ENCODE measurements at regions not wholly inside any gene's neighbourhood (a gene's known extent, or its start where the extent isn't known, plus 50 kb on each side); places are given as distances from the start of the nearest gene placed in this dataset.
A peak's percentile ranks its signal among the peaks of the same experiment; 100 is the strongest.
"Not testable (repeated sequence)": the region's sequence is repeated elsewhere in the genome, so short reads cannot be mapped to it uniquely, and the experiment has no call there.

DNA sequence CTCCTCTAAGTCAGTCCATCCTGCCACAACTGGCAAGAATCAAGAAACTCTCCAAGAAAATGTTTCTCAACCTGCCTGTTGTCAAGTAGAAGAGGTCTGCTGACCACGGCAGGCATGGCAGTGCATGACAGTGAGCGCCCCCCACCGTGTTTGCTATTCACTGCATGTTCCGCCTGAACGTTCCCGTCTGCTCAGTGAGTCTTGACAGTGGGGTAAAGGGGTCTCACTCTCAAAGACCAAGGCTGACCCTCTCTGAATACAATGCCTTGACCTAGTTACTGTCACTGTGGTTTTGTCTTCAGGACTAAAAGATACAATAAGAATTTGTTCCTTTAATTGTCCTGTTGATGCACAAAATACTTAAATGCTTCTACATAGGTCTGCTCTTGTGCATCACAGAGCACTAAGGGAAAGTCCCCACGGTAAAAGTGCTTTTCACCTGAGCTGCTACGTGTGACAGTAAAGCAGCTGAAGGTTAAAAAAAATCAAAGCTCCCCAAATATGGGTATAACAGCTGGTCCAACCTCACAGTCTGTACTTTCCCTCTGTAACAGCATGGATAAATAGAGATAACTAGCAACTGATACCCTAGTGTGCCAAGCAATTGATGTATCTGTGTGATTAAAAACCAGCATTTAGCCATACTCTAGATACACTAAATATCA is 555.8 kb upstream of the ZNF337 start:
- Mint-ChIP-seq H3K27ac (peak overlapping the region; percentile 24), H3K4me1 (ENCODE audit: low read depth) (peaks cover 13% of the 10 kb centered on the region)
- H3K36me3 Mint-ChIP-seq; H3K9me3 Mint-ChIP-seq (ENCODE audit: low read depth); H3K4me3 Mint-ChIP-seq; H3K27me3 Mint-ChIP-seq: not testable (repeated sequence)

DNA sequence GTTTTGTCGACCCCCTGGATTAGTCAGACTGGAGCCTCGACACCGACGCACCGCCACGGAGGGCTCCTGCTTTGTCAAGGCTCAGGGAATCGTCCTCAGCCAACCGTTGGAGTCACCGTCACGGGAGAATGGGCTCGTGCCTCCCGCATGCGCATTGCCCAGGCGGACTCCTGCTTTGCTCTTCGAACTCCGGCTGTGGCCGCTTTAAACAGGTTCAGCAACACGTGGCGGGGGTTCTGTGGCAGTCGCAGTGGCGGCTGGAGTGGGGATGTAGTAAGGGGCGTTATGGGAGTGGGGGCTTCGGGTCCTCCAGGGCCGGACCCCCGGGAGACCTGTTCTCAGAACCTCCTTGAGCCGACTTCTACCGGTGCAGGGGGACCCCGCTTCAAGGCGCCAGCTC is 554.7 kb upstream of the ZNF337 start:
- not testable (repeated sequence) for H3K27me3 Mint-ChIP-seq; H3K4me3 Mint-ChIP-seq; H3K36me3 Mint-ChIP-seq; H3K27ac Mint-ChIP-seq; H3K9me3 Mint-ChIP-seq (ENCODE audit: low read depth)
- H3K4me1 Mint-ChIP-seq (ENCODE audit: low read depth): peaks cover 13% of the 10 kb centered on the region

DNA sequence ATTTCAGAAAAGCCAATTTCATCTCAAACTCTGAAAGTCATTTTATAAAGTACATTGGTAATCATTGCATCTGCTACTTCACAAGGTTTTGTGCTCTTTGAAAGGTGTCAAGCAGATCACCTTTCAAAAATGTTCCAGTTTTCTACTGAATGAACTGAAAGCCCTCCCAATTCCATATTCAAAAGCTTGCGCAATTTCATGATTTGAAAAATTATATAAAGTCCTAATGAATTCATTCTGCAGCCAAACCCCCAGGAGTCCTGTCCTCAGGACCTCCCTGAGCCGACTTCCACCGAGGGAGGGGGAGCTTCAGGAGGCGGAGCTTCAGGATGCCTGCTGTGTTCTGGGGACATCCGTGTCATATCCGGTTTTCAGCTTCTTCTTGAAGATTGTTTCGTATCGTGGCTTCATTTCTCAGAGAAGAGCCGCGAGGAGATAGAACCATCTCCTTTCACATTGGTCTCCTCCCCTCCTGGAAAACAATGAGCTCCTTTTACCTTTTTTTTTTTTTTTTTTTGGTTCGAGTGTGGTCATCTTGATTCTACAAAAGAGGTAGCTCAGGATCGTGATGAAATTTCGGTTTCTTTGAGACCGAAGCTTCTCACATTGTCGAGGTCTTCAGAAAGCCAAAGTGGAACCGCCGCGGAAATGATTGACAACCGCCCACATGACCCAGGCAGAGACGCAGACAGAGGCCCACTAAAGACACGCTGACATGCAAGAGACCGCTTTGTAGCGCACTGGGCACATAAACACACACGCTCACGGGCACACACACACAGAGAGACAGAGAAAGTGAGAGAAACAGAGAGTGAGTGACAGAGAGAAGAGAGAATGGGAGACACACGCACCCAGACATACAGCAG is 553.8 kb upstream of the ZNF337 start:
- H3K9me3 Mint-ChIP-seq (ENCODE audit: low read depth); H3K36me3 Mint-ChIP-seq; H3K27me3 Mint-ChIP-seq; H3K27ac Mint-ChIP-seq; H3K4me3 Mint-ChIP-seq: not testable (repeated sequence)
- H3K4me1 Mint-ChIP-seq (ENCODE audit: low read depth): peaks cover 13% of the 10 kb centered on the region

DNA sequence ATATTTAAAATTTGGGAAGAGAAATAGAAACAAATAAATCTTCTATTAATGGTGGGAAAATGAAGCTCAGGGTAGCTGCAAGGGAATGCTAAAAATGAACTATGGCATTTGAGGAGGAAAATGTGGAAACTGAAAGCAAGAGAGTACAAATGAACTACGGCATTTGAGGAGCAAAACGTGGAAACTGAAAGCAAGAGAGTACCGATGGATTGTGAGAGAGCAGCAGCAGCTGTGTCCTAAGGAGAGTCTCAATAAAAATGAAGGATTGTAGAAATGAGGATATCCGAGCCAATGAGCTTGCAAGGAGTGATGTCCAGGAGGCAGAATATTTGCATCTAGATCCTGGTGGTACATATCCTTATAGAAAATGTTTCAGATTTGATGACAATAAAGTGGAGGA is 547.1 kb upstream of the ZNF337 start:
- H3K4me1 Mint-ChIP-seq (ENCODE audit: low read depth): no peaks in the 10 kb centered on the region
- no peaks in the 10 kb centered on the region for H3K36me3 Mint-ChIP-seq
- no peaks in the 10 kb centered on the region for H3K27me3 Mint-ChIP-seq
- no peak overlapping the region for H3K4me3 Mint-ChIP-seq
- H3K27ac Mint-ChIP-seq: no peak overlapping the region
- H3K9me3 Mint-ChIP-seq (ENCODE audit: low read depth): peaks cover 4% of the 10 kb centered on the region

DNA sequence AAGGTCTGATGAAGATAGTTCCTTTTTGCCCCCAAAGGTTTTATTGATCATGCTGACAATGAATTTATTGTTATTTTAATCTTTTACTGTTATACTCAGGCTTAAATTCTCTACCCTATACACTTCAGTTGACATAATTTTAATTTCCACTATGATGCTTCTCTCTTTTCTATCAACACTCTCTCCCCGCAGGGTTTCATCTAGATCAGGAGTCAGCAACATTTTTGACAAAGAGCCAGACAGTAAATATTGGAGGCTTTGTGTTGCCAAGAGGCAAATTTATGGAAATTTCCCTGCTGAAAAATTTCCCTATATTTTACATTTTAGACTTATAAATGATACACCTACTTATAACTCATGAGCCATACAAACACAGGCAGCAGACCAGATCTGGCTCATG is 524.0 kb upstream of the ZNF337 start:
- not testable (repeated sequence) for H3K27ac Mint-ChIP-seq; H3K36me3 Mint-ChIP-seq; H3K4me1 Mint-ChIP-seq (ENCODE audit: low read depth); H3K4me3 Mint-ChIP-seq; H3K27me3 Mint-ChIP-seq; H3K9me3 Mint-ChIP-seq (ENCODE audit: low read depth)

DNA sequence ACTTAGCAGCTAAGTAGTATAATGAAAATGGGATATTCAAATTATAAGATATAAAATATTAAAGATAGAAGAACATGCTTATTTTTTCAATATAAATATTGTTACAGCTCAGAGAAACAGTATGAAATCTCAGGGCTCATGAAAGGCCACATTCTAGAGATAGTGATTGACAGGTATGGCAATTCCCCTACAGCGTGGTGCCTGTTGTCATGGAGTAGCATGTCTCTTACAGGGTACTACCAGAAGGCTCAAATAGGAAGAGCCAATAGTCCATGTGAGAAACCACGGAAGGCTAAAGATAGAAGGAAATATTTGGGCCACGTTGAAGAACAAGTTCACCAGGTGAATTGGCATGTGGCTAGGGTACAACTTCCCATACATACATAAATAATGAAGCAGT is 522.9 kb upstream of the ZNF337 start:
- H3K36me3 Mint-ChIP-seq; H3K9me3 Mint-ChIP-seq (ENCODE audit: low read depth); H3K4me3 Mint-ChIP-seq; H3K27ac Mint-ChIP-seq; H3K27me3 Mint-ChIP-seq: not testable (repeated sequence)
- peaks cover 10% of the 10 kb centered on the region for H3K4me1 Mint-ChIP-seq (ENCODE audit: low read depth)

DNA sequence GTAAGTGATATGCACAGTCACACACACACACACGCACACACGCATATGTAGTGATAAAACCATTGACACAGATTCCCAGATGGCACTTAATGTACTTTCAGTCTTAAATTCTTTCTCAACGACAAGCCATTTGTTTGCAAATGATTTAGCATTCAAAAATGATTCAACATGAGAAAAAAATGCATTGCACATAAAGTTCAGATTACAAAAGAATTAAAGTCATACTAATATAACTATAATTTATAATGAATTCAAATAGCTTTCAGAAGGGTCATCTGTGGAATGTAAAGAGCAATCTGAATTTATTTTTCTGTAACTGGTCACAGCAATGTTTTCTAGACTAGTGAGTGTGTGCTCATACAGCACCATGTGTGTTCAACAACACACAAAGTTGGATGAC is 521.6 kb upstream of the ZNF337 start:
- Mint-ChIP-seq H3K27me3 (no peaks in the 10 kb centered on the region), H3K4me1 (ENCODE audit: low read depth) (peaks cover 10% of the 10 kb centered on the region), H3K27ac (no peak overlapping the region), H3K4me3 (no peak overlapping the region), H3K36me3 (peaks cover 5% of the 10 kb centered on the region), H3K9me3 (ENCODE audit: low read depth) (peaks cover 4% of the 10 kb centered on the region)

DNA sequence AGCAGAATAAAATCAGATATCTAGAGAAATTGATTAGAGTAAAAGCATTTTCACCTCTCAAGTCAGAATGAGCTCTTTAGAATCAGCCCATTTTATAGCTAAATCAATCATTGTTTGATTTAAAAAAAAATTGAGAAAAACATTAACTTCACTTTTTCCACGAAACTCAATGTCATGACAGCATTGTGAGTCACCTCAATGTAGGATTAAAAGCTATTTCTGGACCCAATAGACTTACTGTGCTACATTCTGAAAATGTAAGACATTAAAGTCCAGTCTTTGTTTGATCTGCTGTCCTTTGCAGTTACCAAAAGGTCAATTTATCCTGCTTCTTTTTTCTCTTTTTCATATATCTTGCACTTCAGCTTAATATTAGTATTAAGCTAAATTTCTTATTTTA is 519.4 kb upstream of the ZNF337 start:
- H3K27ac Mint-ChIP-seq: no peak overlapping the region
- H3K4me3 Mint-ChIP-seq: no peak overlapping the region
- H3K36me3 Mint-ChIP-seq: peaks cover 5% of the 10 kb centered on the region
- H3K9me3 Mint-ChIP-seq (ENCODE audit: low read depth): peaks cover 4% of the 10 kb centered on the region
- H3K4me1 Mint-ChIP-seq (ENCODE audit: low read depth): peaks cover 19% of the 10 kb centered on the region
- H3K27me3 Mint-ChIP-seq: no peaks in the 10 kb centered on the region

DNA sequence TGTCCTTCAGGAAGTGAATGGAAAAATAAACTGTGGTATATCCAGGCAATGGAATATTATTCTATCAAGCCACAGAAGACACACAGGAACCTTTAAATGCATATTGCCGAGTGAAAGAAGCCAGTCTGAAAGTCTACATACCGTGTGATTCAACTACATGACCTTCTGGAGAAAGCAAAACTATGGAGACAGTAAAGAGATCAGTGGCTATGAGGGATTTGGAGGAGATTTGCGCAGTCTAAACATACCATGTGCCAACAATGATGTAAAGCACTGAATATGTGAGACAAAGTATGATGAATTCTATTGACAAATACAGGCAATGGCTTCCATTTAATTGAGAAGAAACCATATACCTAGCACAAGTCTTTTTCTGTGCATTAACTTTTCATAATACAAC is 518.3 kb upstream of the ZNF337 start:
- peaks cover 4% of the 10 kb centered on the region for H3K9me3 Mint-ChIP-seq (ENCODE audit: low read depth)

DNA sequence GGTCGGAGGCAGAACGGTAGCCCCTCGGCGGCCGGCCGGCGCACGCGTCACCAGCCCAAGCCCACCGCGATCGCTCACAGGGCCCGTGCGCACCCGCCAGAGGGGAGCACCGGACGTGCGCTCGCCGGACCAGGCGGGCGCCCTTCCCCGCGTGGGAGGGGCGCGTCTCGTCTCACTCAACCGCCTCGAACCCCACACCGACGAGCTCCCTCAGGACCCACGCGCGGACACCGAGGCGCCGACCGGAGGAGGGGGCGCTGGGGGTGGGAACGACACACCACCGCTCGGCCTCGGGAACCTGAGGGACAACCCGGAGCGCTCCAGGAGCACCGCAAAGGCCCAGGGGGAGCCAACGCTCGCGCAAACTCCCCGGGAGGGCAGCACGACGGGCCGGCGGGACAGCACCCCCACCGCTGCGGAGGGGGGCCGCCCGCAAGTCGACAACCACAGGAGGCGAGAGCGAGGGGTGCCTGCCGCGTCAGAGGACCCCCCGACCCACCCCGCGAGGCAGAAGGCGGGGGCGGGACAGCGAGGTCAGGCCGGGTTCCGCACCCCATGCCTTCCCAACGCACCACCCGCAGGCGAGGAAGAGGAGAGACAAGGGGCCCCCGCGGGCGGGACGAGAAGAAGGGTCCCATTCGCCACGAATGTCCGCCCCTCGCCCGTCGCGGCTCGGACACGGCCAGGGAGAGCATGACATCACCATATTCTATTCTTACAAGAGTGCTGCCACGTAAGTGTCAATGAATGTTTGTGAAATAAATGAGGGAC is 512.7 kb upstream of the ZNF337 start:
- Mint-ChIP-seq H3K4me3 (peak overlapping the region; percentile 76), H3K27ac (peak overlapping the region; percentile 64), H3K4me1 (ENCODE audit: low read depth) (peaks cover 23% of the 10 kb centered on the region), H3K36me3 (peaks cover 5% of the 10 kb centered on the region), H3K9me3 (ENCODE audit: low read depth) (no peaks in the 10 kb centered on the region), H3K27me3 (peaks cover 4% of the 10 kb centered on the region)

More for the DNA sequence above, 518.3 kb upstream of the ZNF337 start:
- H3K4me1 Mint-ChIP-seq (ENCODE audit: low read depth): peaks cover 24% of the 10 kb centered on the region
- H3K27ac Mint-ChIP-seq: peak overlapping the region; percentile 67
- no peak overlapping the region for H3K4me3 Mint-ChIP-seq
- H3K36me3 Mint-ChIP-seq: peaks cover 5% of the 10 kb centered on the region
- H3K27me3 Mint-ChIP-seq: no peaks in the 10 kb centered on the region

DNA sequence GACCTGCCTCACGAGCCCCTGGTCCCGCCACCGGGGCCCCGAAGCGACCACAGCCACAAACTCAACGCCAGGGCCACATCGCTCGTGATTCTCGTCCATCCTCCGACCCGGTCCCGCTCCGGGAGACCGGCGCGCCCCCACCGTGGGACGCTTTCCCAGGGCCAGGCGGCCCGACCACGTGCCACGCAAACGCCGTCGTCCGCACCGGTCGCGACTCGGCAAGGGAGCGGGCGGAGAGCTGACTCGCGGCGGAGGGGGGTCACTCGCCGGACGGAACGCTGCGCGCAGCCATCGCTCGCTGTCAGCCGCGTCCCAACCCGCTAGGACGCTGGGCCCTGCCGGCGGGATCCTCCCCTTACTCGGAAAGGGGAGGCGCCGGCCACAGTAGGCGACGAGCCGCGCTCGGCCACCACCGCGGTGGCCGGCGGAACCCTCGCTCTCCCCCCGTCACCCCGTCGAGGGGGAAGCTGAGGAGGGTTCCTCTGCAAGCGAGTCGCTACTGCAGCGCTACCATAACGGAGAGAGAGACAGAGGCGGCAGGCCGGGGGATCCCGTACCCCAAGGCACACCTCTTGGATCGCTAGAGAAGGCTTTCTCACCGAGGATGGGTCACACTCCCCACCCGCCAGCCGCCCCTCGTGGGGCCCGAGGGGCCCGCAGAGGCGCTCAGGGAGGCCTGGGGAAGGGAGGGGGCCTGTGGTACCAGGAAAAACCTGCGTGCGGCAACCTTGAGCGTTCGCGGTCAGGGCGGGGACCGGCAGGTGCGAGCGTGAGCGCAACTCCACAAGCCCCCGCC is 511.8 kb upstream of the ZNF337 start:
- Mint-ChIP-seq H3K27ac (no peak overlapping the region), H3K27me3 (peaks cover 4% of the 10 kb centered on the region), H3K4me3 (peak overlapping the region; percentile 51)

DNA sequence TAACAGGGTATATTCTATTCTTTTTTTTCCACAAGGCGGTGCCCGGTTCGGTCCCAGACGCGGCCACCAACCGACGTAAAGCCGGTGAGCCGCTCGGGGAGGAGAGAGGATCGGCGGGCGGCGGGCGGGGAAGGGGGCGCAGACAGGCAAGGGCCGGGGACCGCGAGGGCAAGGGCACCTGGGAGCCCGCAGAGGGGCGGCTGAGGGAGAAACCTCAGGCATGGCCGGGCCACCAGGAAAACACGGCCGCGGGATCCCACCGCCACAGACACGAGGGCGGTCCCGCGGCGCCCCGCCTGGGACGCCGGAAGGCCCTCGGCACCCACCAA is 511.3 kb upstream of the ZNF337 start:
- H3K27ac Mint-ChIP-seq: peak overlapping the region; percentile 80

More for the DNA sequence above, 511.8 kb upstream of the ZNF337 start:
- Mint-ChIP-seq H3K4me1 (ENCODE audit: low read depth) (peaks cover 23% of the 10 kb centered on the region), H3K36me3 (peaks cover 3% of the 10 kb centered on the region), H3K9me3 (ENCODE audit: low read depth) (no peaks in the 10 kb centered on the region)

DNA sequence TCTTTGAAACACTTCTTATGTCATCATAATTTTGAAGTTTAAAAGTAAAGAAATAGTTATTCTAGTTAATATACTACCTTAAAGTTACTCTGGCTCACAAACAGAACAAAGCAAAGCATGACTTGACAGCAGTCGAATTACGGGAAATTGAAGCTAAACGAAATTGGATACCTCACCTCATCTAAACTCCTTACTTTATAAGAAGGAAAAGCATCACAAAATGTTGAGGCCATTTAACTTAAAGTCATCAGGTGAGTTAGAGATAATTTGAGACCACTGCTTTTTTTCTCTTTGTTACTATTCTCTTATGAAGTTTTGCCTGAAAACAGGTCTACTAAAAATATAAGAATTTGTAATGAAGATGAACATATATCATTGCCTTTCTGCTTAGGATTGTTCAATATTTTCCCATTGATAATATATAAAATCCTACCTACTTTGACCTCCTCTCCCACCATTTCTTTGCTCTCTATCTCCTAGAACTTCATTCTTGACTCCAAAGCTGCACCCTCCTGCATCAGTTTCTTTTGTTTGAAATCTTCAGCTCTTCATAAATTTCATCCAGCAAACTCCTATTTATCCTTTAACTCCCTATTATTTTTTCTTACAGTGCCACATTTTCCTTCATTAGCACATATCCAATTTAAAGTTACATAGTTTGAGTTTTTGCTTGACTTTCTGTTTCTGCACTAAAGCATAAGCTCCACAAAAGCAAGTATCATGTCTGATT is 510.7 kb upstream of the ZNF337 start:
- no peaks in the 10 kb centered on the region for H3K36me3 Mint-ChIP-seq
- H3K4me3 Mint-ChIP-seq: peak overlapping the region; percentile 88
- peaks cover 4% of the 10 kb centered on the region for H3K27me3 Mint-ChIP-seq
- H3K4me1 Mint-ChIP-seq (ENCODE audit: low read depth): peaks cover 23% of the 10 kb centered on the region
- no peaks in the 10 kb centered on the region for H3K9me3 Mint-ChIP-seq (ENCODE audit: low read depth)
- peak overlapping the region; percentile 80 for H3K27ac Mint-ChIP-seq

More for the DNA sequence above, 511.3 kb upstream of the ZNF337 start:
- H3K4me3 Mint-ChIP-seq: peak overlapping the region; percentile 88
- H3K36me3 Mint-ChIP-seq; H3K27me3 Mint-ChIP-seq; H3K9me3 Mint-ChIP-seq (ENCODE audit: low read depth): not testable (repeated sequence)
- H3K4me1 Mint-ChIP-seq (ENCODE audit: low read depth): peaks cover 23% of the 10 kb centered on the region

DNA sequence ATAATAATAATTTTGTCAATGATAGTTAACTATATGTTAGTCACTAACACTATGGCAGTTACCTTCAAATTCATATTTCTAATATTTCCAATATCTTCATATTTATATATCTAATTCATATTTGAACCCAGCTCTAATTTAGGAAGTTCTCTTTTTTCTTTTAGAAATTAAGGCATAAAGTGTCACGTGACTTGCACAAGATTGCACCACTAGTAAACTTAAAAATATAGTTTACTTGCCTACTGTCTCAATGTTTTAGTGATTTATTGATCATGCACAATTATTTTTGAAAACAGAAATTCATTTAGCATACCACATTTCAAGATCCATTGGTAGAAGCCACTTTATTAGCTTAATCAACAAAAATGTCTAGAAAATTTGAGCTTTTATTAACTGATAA is 508.7 kb upstream of the ZNF337 start:
- H3K27me3 Mint-ChIP-seq: peaks cover 4% of the 10 kb centered on the region
- peaks cover 14% of the 10 kb centered on the region for H3K4me1 Mint-ChIP-seq (ENCODE audit: low read depth)
- H3K9me3 Mint-ChIP-seq (ENCODE audit: low read depth): no peaks in the 10 kb centered on the region
- peaks cover 6% of the 10 kb centered on the region for H3K36me3 Mint-ChIP-seq
- no peak overlapping the region for H3K27ac Mint-ChIP-seq
- H3K4me3 Mint-ChIP-seq: no peak overlapping the region

Measured in activated naive CD8-positive, alpha-beta T cell (primary cell).